ENCODE measurements at regions not wholly inside any gene's neighbourhood (a gene's known extent, or its start where the extent isn't known, plus 50 kb on each side); places are given as distances from the start of the nearest gene placed in this dataset.

DNA sequence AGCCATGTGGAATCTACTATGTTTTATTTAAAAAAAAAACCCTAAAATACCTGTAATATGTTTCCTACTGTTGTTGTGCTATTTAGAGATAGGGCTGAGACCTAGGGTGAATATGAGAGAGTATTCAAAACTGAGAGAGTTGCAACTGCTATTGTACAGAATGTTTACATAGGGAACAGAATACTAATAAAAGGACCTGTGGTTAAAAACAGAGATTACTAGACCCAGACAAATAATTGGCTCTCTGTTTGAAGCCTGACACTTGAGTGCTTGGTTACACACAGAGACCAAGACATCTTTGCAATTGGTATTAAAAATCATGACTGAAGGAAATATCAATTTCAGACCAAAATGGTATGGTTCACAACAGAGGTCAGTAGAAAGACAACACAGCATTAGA lies 278.9 kb upstream of the GIMD1 start:
- in situ Hi-C loops (cut with MboI) (no loop called here), intact Hi-C loops (cut with micrococcal nuclease) (no loop called here)
- no TSS peak for BruUV-seq (replicated peaks)
- DNase-seq (ENCODE audit: extremely low read depth in 1 of 4, low spot score in 3 of 4) (no peak), ATAC-seq (no peak), FAIRE-seq (no peak)
- Histone ChIP-seq H3K79me2 (ENCODE audit: control insufficient read depth, insufficient read depth, low read length) (no peaks in the 10 kb centered on the region), H3K4me1 (replicated peaks in 1 of 2; ENCODE audit: control insufficient read depth in 2 of 2, insufficient read depth in 2 of 2, low read length in 2 of 2) (no peaks in the 10 kb centered on the region), H3K36me3 (ENCODE audit: control insufficient read depth, insufficient read depth, low read length) (no peaks in the 10 kb centered on the region), H3K9ac (ENCODE audit: insufficient read depth in 1 of 2, low read depth in 2 of 2, low read length in 2 of 2) (no peak overlapping the region), H3K27me3 (ENCODE audit: control insufficient read depth in 2 of 2, insufficient read depth in 2 of 2, low read length in 2 of 2) (no peaks in the 10 kb centered on the region), H3K27ac (ENCODE audit: extremely low read depth, low read depth, low read length) (no peak overlapping the region), H3K9me1 (ENCODE audit: control insufficient read depth, insufficient read depth, low read length) (no peaks in the 10 kb centered on the region), H3K9me3 (replicated peaks; ENCODE audit: control insufficient read depth, insufficient read depth, low read depth, low read length) (no peaks in the 10 kb centered on the region), H3K4me3 (no peak overlapping the region), H2AFZ (ENCODE audit: low read depth, low read length) (no peak overlapping the region), H3K4me2 (ENCODE audit: insufficient read depth, low read length) (no peak overlapping the region), H4K20me1 (replicated peaks; ENCODE audit: control insufficient read depth, insufficient read depth, low read length) (no peaks in the 10 kb centered on the region)
- TF ChIP-seq LARP7 (IDR thresholded peaks at IDR 0.05) (no peak), SP2 (IDR thresholded peaks at IDR 0.05; ENCODE audit: extremely low read depth, low read depth, low read length, poor library complexity, severe bottlenecking) (no peak), NR3C1 (CRISPR knock-in tag; IDR thresholded peaks at IDR 0.05) (no peak), TFAM (CRISPR knock-in tag; conservative IDR thresholded peaks at IDR 0.05) (no peak), NRF1 (conservative IDR thresholded peaks at IDR 0.05 in 1 of 2, IDR thresholded peaks at IDR 0.05 in 1 of 2) (no peak)
- ChIA-PET POLR2A (no interaction called here), CTCF (ENCODE audit: low intra/inter-chr PET ratio) (no interaction called here)

DNA sequence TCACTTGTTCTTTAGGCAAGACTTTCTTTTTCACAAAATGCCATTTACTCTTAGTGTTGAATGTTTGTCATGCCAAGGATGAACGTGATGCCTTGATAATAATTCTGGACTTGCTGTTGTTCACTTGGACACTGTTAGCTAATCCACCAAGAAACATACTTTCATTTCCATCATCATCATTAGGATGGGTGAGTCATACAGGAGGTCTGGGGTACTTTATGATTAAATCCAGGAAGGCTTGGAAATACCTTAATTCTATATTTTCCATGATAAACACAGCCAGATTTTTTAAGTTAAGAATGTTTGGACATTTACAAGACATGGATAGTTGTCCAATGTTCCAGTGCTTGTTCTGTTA lies 260.7 kb upstream of the GIMD1 start:
- ChIA-PET POLR2A (no interaction called here), CTCF (ENCODE audit: low intra/inter-chr PET ratio) (no interaction called here)
- Histone ChIP-seq H2AFZ (ENCODE audit: low read depth, low read length) (no peak overlapping the region), H3K9ac (ENCODE audit: insufficient read depth in 1 of 2, low read depth in 2 of 2, low read length in 2 of 2) (no peak overlapping the region), H3K27me3 (ENCODE audit: control insufficient read depth in 2 of 2, insufficient read depth in 2 of 2, low read length in 2 of 2) (no peaks in the 10 kb centered on the region), H3K4me1 (replicated peaks in 1 of 2; ENCODE audit: control insufficient read depth in 2 of 2, insufficient read depth in 2 of 2, low read length in 2 of 2) (no peaks in the 10 kb centered on the region), H4K20me1 (replicated peaks; ENCODE audit: control insufficient read depth, insufficient read depth, low read length) (no peaks in the 10 kb centered on the region), H3K79me2 (ENCODE audit: control insufficient read depth, insufficient read depth, low read length) (no peaks in the 10 kb centered on the region), H3K9me3 (replicated peaks; ENCODE audit: control insufficient read depth, insufficient read depth, low read depth, low read length) (no peaks in the 10 kb centered on the region), H3K9me1 (ENCODE audit: control insufficient read depth, insufficient read depth, low read length) (no peaks in the 10 kb centered on the region), H3K4me2 (ENCODE audit: insufficient read depth, low read length) (no peak overlapping the region), H3K36me3 (ENCODE audit: control insufficient read depth, insufficient read depth, low read length) (no peaks in the 10 kb centered on the region), H3K27ac (ENCODE audit: extremely low read depth, low read depth, low read length) (no peak overlapping the region), H3K4me3 (no peak overlapping the region)
- FAIRE-seq (no peak), ATAC-seq (no peak), DNase-seq (ENCODE audit: extremely low read depth in 1 of 4, low spot score in 3 of 4) (no peak)
- BruUV-seq (replicated peaks), result no TSS peak
- 0% methylated on average over 1 of the region's 1 CpG for WGBS (ENCODE audit: insufficient coverage, low coverage, missing lambda C conversion rate)
- intact Hi-C loops (cut with micrococcal nuclease), result no loop called here
- in situ Hi-C loops (cut with MboI), result no loop called here
- TF ChIP-seq, protein P1, sequence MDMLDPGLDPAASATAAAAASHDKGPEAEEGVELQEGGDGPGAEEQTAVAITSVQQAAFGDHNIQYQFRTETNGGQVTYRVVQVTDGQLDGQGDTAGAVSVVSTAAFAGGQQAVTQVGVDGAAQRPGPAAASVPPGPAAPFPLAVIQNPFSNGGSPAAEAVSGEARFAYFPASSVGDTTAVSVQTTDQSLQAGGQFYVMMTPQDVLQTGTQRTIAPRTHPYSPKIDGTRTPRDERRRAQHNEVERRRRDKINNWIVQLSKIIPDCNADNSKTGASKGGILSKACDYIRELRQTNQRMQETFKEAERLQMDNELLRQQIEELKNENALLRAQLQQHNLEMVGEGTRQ (CRISPR knock-in tag; IDR thresholded peaks at IDR 0.05), result no peak
- no peak for TF ChIP-seq TEAD4 (IDR thresholded peaks at IDR 0.05; ENCODE audit: low read length)
- TF ChIP-seq TEAD4 (CRISPR knock-in tag; IDR thresholded peaks at IDR 0.05; ENCODE audit: borderline replicate concordance), result no peak
- no peak for TF ChIP-seq LEF1 (IDR thresholded peaks at IDR 0.05)
- TF ChIP-seq POLR2H (tag; IDR thresholded peaks at IDR 0.05; ENCODE audit: low read depth), result no peak
- no peak for TF ChIP-seq ZC3H8 (IDR thresholded peaks at IDR 0.05)
- TF ChIP-seq CEBPB (tag; IDR thresholded peaks at IDR 0.05), result no peak
- TF ChIP-seq KLF1 (tag; IDR thresholded peaks at IDR 0.05), result no peak
- TF ChIP-seq, protein P2, sequence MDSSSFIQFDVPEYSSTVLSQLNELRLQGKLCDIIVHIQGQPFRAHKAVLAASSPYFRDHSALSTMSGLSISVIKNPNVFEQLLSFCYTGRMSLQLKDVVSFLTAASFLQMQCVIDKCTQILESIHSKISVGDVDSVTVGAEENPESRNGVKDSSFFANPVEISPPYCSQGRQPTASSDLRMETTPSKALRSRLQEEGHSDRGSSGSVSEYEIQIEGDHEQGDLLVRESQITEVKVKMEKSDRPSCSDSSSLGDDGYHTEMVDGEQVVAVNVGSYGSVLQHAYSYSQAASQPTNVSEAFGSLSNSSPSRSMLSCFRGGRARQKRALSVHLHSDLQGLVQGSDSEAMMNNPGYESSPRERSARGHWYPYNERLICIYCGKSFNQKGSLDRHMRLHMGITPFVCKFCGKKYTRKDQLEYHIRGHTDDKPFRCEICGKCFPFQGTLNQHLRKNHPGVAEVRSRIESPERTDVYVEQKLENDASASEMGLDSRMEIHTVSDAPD (CRISPR knock-in tag; IDR thresholded peaks at IDR 0.05), result no peak
- TF ChIP-seq HOXB6 (CRISPR knock-in tag; IDR thresholded peaks at IDR 0.05; ENCODE audit: borderline replicate concordance), result no peak
- no peak for TF ChIP-seq HNRNPLL (IDR thresholded peaks at IDR 0.05; ENCODE audit: low read depth, low read length, poor library complexity, severe bottlenecking)
- no peak for TF ChIP-seq ARNT (IDR thresholded peaks at IDR 0.05)
- TF ChIP-seq CHD4 (IDR thresholded peaks at IDR 0.05; ENCODE audit: insufficient read depth, insufficient replicate concordance, low read depth, low read length, poor library complexity, severe bottlenecking), result no peak
- no peak for TF ChIP-seq ZNF12 (CRISPR knock-in tag; IDR thresholded peaks at IDR 0.05)
